GM21526 (cell line): ENCODE measurements at regions not wholly inside any gene's neighbourhood (a gene's known extent, or its start where the extent isn't known, plus 50 kb on each side); places are given as distances from the start of the nearest gene placed in this dataset.

ENCODE experiments used
- ATAC-seq: cut with Tn5 transposase; IDR thresholded peaks from one replicate; pipeline ENCODE4 v1.9.1; 2021; ENCODE audit warnings: moderate library complexity; ENCODE audit not compliant: unreplicated experiment, low FRiP score

DNA sequence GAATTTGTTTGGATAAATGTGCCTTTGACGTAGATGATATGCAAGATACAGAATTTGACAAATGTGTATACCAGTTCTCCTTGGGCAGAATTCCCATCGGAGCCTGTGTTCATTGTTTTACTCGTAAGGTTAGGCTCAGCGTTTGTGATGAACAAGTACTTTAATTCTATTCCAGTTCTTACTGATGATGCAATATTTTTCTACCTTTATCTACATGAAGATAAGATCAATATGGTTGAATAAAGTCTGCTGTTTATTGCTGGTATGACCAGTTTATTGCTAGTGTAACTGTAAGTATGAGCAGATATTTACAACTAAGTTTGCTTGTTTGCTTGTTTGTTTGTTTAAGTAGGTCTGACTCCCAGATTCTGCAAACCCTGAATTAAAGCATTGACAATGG, 145.4 kb upstream of the ADARB2 start:
- ATAC-seq: no peak

DNA sequence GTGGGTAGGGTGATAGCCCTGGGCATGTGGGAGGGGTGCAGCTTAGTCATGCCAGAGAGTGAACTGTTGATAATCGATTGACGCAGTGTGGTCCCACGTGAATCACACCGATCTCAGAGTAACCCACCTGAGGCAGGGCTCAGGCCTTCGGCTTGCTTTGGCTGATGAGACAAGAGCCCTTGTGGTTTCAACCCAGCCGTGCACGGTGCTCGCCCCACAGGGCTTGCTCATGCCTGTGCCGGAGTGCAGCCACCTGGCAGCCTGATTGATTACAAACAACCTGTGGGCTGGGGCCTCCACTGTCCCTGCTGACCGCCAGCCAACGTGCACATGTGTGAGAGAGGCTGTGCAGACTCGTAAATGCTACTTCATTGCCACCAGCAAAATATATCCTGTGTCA, 144.9 kb upstream of the ADARB2 start:
- no peak for ATAC-seq

- no peak for ATAC-seq
Measured at GRCh38 chr10:1881636-1882035, 144.3 kb upstream of the ADARB2 start.

- ATAC-seq: peak; percentile 57
Measured at GRCh38 chr10:1874533-1874932, 137.2 kb upstream of the ADARB2 start.

GRCh38 chr10:1873661-1874315, 136.5 kb upstream of the ADARB2 start:
- ATAC-seq: no peak

DNA sequence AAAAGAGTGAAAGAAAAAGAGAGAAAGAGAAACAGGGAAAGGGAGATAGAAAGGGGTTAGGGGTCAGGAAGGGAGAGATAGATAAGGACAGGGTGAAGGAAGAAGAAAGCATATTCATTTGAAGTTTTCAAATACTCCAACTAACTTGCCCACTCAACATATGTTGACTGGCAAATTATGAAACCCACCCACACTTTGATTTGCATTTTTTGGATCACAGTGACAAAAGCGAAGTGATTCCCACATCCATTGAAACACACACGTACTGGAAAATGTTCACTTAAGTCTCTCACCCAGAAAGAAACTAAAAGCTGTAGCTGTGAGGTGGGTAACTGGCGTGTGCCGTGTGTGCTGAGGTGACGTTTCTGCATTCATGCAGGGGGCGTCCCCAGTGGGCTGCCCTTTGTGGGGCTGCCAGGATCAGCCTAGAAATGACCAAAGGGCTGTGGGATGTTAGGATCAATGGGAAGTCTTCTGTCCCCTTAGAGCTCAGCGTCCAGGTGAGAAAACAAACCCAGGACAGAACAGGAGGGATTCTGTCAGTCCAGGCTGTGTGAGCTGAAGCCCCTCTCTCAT, 134.9 kb upstream of the ADARB2 start:
- ATAC-seq: no peak

DNA sequence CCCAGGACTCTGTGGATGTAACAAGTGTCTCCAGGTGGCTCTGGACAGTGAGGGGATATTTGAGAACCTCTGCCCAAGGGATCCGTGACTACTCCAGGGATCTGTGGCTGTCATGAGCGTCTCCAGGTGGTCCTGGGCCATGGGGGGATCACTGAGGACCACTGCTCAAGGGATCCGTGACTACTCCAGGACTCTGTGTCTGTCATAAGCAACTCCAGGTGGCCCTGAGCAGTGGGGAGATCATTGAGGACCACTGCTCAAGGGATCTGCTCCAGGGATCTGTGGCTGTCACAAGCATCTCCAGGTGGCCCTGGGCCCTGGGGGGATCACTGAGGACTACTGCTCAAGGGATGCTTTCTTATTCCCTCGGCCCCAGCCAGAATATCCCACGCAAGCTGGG, 133.2 kb upstream of the ADARB2 start:
- no peak for ATAC-seq

DNA sequence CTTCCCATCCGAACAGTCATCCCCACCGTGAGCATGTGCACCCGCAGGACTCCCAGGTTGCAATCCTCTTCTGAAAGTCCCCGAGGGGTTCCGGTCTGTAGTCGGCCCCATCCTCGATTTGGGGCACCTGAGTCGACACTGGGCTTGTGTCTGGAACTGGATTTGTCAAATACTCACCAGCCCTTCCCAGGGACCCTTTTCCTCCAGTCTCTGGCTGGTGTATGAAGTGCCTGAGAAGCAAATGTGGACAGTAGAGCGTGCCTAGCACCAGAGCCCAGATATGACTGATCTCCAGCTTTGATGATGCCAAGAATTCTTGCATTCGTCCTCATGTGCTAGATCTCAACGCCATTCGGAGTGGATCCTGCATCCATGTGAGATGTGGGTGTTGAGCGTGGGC, 132.5 kb upstream of the ADARB2 start:
- ATAC-seq: no peak

DNA sequence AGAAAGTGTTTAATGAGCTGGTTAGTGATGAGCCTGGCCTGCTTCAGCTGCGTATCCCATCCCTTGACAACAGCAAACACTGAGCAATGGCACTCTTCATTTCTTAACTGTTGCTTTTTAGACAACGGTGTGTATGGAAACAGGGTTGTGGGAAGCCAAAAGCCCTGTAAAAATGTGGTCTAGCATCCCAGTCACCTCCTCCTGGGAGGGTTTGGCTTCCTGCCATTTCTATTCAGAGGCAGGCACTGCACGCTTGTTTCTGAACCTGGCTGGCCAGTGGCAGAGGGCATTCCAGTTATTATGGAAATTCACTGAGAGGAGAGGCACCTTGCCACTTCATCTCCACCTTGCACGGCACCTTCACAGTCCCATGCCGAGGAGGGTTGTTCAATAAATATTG, 123.0 kb upstream of the ADARB2 start:
- no peak for ATAC-seq

DNA sequence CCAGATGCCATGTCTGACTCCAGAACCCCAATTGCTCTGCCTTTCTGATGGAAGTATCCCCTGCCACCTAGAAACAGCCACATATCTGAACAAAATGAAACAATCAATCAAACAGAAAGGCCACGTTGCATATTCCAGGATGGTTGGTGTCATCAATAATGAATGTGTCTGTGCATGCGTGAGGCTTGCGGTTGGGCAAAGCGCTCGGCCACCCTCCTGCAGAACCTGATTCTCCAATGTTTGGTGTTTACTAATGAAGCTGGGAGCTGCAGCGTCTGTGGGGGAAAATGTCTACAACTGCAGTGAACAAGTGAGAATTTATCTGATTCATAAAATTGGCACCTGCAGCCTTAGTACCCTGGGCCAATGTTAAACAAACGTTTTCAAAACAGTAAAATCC, 121.2 kb upstream of the ADARB2 start:
- ATAC-seq: no peak

DNA sequence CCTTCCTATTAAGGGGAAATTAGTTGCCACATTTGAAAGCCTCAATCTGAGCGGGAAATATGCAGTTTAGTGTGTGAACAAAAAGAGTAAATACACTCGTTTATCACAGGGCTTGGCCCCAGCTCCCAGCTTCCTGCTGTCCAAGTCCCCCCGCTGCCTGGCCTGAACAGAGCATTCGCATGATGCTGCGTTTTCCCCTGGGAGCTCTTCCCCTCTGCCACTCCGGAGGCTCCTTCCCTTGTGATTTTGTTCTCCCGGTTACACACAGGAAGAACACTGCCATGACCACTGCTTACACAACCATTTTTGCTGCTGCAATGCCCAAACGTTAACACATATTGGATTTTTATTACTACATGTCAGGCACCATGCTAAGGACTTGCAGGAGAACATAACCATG, 120.7 kb upstream of the ADARB2 start:
- ATAC-seq: no peak

GRCh38 chr10:1855911-1856310, 118.6 kb upstream of the ADARB2 start:
- no peak for ATAC-seq

DNA sequence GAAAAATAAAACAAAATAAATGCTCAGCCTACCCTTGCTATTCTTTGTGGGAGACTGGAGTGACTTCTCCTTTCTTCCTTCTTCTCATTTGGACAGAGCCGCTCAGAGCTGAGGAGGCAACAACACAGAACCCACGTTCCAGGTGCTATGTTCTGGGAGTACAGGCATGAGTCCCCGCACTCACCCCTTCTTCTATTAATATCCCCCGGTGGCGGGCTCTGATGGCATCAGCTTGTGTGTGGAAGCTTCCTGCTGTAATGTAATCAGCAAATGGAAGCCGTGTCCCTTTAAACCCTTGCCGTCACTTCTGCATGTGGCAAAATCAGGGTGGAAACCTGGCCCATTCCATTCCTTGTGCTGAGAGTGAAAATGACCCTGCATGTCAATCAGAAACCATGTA, 116.9 kb upstream of the ADARB2 start:
- ATAC-seq: no peak

- ATAC-seq: no peak
Measured at GRCh38 chr10:1853801-1854200, 116.5 kb upstream of the ADARB2 start.

GRCh38 chr10:1852841-1853240, 115.5 kb upstream of the ADARB2 start:
- ATAC-seq: no peak

GRCh38 chr10:1851762-1852161, 114.4 kb upstream of the ADARB2 start:
- no peak for ATAC-seq

DNA sequence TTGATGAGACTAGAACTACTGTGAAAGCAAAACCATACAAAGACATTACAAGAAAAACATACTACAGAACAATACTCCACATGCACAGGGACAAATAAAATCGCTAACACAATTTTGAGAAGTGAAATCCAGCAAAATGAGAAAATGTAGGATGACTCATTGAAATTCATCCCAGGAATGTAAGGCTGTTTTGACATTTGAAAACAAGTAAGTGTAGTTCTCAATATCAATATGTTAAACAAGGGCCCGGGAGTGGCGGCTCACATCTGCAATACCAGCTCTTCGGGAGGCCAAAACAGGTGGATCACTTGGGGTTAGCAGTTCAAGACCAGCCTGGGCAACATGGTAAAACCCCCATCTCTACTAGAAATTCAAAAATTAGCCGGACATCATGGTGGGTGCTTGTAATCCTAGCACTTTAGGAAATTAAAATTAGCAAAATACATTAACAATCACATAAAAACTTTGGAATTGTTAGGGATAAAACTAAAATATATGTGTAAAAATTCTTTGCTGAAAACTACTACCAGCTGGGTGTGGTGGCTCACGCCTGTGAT, 113.7 kb upstream of the ADARB2 start:
- no peak for ATAC-seq

DNA sequence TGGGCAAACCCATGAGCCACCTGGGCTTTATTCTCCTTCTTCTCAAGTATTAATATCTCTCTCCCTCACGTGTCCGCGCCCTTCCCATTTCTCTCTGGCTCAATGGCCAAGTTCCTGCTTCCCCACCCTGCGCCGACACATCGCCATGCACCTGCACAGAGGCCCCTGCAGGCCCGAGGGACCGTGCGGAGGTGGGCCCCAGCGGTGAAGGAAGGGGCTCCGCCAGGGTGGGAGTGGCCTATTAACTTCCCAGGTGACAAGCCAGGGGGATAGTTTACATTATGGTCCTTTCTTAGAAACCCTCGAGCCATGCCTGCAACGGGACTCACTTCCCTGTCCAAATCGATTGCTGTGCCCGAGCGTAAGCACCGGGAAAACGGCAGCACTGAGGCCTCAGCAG, 110.0 kb upstream of the ADARB2 start:
- no peak for ATAC-seq

GRCh38 chr10:1846032-1846431, 108.7 kb upstream of the ADARB2 start:
- no peak for ATAC-seq

DNA sequence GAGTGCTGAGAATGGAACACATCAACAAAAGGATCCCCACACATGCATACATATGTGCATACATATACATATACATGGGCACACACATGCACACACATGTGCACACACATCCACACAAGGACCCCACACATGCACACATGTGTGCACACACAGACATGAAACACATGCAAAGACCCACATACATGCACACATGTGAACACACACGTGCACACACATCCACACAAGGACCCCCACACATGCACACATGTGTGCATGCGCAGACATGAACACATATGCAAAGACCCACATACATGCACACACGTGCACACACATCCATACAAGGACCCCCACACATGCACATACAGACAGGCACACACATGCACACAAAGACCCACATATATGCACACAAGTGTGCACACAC, 104.4 kb upstream of the ADARB2 start:
- ATAC-seq: no peak

DNA sequence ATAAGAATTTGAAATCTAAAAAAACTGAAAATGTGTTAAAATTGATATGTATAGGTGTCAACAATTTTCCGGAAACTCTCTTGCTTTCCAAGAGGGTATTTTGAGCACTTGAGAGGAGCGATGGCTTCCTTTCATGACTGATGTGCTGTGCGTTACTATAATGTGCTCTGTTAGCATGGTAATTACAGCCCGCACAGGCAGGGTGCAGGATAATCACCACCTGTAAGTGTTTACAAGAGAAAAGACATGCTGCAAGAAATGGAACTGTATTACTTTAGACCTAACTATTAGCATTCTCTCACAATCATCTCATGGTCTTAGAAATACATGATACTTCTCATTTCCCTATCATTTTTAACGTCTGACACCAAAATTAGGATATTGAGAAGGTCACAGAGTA, 92.4 kb upstream of the ADARB2 start:
- ATAC-seq: no peak

DNA sequence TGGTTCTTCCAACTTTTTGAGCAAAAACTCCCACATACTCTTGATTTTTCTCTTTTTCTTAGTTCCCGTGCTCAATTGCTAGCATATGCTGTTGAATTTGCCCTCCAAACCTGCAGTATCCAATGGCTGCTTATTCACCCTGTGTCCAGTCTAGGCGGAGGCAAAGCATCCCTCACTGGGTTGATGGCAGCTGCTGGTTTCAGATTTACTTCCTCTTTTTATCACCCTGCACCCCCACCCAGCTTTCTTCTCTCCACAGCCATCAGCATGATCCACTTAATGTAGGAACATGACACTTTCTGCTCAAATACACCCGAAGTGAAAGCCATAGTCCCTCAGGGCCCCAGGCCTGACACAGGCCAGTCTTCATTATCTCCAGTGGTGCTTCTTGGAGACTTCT, 87.6 kb upstream of the ADARB2 start:
- peak; percentile 97 for ATAC-seq
